IPS DF 4.7 (cell line): ENCODE measurements at regions not wholly inside any gene's neighbourhood (a gene's known extent, or its start where the extent isn't known, plus 50 kb on each side); places are given as distances from the start of the nearest gene placed in this dataset.
"Not testable (repeated sequence)": the region's sequence is repeated elsewhere in the genome, so short reads cannot be mapped to it uniquely, and the experiment has no call there.

ENCODE experiments used
- DNase-seq: peaks from one replicate; pipeline ENCODE4 v3.0.0-alpha.2; 2013; ENCODE audit warnings: low spot score; ENCODE audit errors: extremely low read depth

DNA sequence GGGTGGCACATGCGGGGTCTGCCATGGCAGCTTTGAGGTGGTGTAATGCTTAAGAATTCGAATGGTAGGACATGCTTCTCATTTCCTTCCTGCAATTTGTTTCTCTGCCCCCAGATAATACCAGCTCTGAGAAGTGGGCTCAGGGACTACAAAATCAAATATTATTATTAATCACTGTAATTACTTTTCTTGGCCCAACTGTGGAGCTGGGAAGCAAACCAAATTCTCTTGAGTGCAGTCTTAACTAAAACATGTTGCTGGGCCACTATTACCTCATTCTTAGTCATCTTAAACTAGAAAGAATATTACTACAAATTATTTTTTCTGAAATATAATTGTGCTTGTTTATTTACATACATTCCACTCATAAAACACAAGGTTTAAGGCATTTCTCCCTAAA is 566.7 kb upstream of the NRP1 start:
- no peak for DNase-seq

DNA sequence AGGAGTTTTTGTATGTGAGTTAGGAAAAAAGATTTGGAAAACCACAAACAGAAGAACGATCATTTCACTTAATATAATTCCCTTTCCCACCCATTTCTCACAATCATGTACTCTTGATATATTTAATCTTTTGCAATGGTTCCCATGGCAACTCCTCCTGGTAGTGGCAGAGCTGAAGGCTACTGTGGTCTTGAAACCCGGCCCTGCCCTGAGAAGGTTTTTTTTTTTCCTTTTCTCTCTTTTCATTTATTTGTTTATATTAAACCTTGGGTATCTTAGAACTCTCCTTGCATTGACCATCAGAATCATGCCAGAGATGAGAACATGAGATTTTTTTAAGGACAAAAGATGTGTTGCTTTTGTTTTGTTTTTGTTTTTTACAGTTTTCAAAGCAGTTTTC is 566.1 kb upstream of the NRP1 start:
- no peak for DNase-seq

DNA sequence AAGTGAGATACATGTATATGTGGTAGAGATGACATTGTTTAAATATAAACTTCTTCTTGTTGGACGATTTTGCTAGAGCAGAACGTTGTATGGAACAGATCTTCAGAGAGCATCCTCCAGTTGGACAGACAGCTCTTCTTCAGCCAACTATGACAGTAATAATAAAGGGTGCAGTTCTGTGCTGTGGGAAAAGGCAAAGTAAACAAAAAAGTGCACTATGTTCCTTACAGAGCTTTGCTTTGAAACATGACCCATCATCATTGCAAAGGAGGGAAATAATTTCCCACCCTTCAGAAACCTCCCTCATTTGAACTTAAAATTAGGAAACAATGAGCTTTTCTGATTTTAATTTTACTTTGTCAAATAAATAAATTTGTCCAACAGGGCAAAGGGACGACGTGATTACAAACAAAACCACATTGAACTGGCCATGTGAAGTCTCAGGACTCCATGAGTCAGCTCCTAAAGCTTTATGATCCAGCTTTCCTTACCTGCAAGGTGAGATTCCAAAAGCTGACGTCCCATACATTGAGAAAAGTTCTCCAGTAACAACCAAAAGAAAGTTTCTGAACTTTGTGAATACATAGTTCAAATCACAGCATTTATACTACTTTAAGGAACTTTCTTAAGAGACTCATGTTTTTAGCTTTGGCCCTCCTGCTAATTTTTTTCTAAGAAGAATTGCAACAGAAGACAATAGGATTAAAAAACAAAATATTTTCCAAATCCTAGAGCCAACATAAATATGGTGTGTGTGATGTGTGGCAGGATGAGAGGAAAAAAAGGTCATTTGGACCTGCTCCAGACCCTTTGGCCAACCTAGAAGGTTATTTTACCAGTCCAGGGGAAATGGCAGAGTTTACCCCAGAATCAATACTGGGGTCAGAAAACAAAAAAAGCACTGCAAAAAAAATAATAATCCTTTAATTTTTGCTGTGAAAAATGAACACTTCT is 565.4 kb upstream of the NRP1 start:
- no peak for DNase-seq

DNA sequence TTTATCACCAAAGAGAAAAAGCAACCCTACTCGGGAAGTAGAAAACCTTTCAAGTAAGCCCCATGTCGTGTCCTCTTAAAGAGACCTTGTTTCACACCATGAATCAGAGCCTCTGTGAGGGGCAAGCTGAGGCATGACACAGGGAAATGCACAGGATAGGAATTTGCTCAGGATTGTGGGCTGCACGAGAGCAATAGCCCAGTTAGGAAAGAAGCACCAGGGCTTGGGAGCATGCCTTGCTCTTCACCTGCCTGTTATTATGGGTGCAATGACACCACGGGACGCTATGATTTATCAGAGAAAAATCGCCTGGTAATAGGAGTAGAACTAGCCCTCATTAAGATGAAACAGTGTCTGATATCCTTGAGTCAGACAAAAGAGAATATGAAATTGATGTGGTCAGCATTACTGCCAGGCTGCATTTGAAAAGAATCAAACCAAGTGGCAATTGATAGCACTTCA is 562.9 kb upstream of the NRP1 start:
- no peak for DNase-seq

DNA sequence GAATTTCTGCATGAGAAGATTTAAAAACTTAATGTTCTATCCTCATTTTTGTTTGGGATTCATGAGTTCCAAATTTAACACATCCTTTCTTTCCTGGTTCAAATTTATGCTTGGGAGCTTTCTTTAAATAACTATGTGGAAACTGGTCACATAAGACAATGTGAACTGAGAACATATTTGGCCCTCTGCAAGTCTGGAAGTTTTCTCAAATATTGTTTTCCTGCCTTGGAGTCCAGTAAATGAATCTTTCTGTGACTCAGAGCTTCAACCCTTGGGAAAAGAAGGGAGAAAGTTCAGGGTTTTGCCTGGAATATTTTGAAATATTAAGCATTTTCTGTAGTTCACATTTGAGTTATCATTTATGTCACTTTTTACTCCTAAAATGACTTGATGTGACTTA is 559.0 kb upstream of the NRP1 start:
- no peak for DNase-seq

DNA sequence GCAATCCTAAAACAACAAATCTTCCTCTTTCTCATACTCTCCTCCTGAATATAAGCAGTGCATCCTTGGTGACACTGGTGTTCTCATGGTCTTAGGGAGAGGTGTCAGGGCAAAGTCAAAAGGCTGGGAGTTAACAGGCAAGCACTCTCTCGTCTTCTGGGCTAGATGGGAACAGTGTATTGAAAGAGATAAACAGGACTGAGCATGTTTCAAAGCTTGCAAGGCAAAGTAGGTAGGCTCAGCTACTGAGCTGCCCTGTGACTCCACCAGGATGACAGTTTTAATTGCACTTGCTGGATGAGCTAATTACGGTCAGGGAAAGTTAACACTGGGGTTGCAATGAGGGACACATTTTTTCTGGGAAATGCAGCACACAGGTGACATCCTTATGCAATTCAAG is 554.9 kb upstream of the NRP1 start:
- DNase-seq: no peak

DNA sequence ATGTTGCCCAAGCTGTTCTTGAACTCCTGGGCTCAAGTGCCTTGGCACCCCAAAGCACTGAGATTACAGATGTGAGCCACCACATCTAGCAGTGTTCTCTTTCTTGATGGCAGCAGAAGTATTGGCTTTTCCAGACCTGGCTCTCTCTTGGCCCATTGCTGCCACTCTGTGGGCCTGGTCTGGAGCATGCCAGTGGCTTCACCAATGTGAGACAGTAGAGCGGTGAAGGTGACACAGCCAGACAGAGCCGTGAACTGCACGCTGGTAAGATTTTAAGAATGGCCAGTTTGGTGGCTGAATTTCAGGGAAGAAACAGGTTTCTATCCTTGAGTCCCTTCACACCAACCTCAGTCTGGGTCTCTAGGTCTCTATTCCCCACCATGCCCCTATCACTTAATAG is 552.7 kb upstream of the NRP1 start:
- DNase-seq: no peak

DNA sequence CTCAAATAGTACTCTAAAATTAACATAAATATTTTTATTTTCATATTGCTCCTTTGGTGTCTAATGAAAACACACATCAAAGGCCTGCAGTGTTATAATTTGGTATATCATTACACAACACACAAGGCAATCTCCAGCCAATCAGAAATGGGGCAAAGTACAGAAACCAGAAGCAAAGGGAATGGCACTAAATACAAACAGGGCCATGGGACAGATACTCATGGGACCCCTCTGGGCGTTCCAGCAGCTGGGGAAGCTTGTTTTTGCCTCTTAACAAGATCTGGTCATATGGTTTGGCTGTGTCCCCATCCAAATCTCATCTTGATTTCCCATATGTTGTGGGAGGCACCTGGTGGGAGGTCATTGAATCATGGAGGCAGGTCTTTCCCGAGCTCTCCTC is 551.8 kb upstream of the NRP1 start:
- DNase-seq: no peak

DNA sequence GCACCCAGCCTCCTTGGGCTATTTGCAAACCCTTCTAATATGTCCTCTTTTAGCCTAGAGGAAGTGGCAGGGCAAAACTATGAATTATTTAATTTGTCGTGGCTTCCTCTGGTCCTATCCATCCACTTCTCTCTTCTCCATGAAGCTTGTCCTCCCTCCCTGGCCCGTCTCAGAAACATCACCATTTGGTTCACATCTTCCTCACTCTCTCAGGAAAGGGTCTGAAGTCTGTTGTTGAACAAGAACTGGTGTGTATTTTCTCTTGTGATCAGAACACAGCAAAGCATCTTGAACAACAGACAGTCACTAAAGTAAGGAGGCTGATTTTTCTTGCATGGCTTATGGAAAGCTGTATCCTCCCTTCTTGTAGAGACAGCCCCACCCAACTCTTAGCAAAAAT is 550.1 kb upstream of the NRP1 start:
- DNase-seq: no peak

DNA sequence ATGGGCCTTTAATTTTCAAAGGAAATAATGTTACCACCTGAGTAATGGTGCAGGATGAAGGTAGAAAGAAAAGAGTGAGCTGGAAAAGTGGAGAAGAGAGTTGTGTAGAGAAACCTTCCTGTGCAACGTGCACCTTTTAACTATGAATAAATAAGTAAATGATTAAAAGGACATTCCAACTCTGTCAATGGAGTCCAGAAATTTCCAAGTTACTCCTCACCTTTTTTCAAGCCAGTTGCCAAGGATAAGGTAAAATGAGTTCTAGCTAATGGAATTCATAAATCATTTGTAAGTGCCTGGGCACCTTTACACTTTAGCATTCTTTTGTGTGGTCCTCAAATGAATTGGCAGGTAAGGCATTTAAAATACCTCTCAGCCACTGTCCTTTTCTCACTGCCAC is 549.4 kb upstream of the NRP1 start:
- no peak for DNase-seq

DNA sequence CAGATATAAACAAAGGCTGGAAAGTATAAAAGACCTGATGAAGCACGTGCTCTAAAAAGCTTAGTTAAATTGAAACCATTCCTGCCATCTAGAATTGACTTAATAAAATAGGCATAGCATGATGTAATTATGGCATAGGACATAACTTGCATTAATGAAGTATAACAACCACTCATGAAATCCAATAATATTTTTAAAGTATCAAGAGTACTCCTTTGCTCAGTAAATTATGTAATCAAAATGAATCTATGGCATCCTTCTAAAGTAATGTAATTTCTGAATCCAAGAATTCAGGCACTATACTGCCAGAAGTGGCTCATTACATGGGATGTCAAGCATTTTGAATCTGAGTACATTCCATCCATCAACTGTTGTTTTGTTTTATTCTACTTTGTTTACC is 548.5 kb upstream of the NRP1 start:
- DNase-seq: no peak

DNA sequence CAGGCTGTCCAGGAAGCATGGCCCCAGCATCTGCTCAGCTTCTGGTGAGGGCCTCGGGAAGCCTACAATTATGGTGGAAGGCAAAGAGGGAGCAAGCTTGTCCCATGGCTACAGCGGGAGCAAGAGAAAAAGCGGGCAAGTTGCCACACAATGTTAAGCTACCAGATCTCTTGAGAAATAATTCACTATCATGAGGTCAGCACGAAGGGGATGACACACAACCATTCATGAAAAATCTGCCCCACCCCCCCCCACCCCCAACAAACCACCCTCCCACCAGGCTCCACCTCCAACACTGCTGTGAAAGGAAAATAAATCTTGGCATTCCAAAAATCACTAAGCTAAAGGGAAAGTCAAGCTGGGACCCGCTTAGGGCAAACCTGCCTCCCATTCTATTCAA is 545.8 kb upstream of the NRP1 start:
- DNase-seq: no peak

DNA sequence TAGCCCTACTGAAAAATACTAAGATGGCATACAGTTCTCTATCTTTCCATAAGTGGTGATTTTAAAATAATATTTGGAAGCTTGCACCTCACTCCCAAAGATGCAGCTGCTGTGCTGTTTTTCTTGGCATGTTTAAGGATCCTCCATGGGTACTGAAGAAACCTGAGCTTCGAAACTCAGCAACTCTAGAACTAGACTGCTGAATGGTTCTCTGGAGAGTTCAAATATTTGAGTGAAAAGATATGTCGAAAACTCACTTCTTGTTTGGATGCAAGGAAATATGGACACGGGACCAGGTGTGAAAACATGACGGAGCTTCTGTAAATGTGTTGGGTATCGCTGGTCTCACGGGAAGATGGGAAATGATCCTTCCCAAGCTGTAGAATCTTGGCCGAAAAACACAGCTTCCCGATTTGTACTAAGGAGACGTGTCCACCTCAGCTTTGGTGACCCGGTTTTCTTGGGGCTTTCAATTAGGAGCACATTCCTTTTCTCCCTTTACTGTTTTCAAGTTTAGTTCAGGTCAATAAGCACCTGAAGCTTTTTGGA is 543.8 kb upstream of the NRP1 start:
- DNase-seq: no peak

DNA sequence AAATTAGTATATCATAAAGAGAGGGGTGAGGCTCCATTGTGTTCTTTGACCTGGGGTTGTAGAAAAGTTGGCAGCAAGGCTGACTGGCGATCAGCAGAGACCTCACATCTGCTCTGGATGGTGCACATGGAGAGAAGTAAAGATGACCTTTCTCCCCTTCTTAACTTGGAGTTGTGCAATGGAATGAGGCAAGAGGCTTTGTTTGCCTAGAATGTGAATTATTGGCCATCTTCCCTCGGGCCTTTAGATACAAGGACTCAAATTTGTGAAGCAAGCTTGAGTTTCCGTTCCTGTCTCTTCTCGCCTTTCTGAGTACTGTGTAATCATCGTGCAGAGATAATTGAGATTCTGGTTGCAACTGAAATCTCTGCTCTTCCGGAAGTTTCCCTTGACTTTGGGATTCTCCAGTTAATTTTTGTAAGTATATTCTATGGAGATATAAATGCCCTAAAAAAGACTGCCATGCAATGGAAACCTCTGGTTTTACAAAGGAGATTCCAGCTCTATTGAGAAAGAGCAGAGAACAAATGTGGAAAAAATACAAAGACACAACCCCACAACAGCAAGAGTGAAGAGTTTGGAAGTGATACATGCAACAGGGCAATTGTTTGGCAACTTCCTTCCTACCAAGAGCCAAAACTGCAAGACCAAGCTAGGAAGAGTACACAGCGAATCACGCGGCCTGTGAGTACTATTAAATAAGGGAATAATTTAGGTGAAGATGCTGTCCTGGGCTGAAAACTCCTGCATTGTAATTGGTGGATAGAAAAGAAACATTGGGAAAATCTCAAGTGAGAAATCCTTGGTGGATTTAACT is 542.3 kb upstream of the NRP1 start:
- no peak for DNase-seq

DNA sequence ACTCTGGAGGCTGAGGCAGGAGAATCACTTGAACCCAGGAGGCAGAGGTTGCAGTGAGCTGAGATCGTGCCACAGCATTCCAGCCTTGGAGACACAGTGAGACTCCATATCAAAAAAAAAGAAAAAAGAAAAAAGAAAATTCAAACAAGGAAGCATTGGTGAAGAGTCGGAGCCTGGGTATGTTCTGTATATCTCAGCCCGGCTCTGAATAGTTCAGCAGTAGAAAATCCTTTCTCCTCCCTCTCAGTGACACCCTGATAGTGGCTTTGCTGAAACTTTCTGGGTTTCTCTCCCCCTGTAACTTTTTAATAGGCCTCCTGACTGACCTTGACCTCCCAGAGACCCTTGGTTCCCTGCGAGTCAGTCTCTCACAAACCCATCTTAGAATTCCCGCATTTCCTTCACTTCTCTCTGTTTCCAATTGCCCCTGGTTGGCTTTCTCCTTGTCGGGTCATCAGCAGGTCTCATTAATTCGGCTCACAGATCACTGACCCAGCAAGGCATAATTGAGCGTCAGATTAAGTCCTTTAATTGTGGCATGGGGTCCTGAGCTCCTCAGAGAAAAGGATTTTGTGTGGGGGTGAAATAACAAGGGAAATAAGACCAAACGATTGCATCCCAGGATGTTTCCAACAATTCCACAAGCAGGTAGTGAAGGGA is 541.6 kb upstream of the NRP1 start:
- DNase-seq: no peak

DNA sequence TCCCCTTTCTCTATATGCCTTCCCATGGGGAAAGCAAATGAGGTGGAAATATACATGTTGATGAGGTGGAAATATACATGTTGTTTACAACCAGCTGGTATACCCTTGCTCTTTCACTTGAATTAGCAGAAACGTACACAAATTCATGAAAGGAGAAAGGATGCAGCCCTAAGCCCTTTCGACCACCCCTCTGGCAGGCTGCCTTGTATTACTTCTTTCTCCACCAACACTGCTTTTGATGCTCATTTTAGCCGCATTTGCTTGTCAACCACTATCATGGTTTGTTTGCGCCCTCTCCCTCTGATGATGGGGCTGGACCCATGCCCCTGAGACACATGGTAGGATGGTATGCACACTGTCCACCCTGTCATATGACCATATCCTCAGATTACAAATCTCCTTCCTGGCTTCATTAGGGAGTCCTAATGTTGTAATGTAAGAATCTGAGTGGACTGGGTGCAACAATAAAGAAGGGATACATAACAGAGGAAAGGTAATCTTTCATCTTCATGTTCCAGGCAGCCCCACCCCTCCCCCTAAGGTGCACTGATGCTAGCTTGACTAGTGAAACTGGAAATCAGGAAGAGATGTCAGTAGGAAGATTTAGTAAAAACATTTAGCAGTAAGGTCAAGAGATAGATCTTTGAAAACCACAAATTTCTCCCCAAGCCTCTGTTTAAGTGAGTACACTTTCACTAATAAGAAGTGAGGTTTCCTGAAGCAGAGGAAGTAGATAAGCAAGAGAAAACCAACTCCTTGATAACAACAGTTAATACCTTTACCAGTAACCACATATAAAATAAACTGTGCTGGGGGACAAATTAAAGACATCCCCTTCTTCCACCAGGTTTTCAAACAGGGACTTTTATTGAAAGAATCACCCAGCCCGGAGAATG is 536.8 kb upstream of the NRP1 start:
- no peak for DNase-seq

DNA sequence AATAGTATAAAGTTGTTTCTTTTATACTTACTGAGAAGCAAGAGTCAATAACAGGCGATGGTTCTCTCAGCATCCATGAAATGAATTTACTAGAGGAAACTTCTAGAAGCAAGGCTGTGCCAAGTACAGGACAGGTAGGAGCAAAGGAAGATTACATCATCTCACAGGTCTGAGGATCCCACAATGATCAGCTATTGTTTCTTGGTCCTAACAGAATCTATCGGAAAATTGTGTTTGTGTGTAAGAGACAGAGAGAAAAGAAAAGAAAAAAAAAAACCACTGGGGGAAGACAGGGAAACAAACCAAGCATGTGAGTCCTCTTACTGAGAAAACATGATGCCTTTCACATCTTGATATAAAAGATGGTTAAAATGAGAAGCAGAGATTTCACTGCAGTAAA is 535.0 kb upstream of the NRP1 start:
- no peak for DNase-seq

DNA sequence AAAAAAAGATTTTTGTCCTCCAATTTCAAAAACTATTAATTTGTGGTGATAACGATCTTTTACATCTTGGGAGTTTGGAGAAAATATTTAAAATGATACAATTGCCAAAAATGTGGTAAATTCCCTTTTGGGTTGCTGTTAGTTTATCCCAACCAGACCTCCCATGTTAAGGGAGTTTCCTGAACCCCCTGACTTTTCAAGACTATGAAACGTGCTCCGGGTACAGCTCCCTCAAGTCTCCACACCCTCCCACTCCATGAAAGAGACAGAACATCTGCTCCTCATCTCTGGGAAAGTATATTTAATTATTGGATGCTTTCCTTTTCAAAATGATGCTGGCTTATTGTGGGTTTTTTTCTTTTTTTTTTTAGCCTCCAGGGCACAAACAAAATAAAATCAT is 534.6 kb upstream of the NRP1 start:
- DNase-seq: no peak

DNA sequence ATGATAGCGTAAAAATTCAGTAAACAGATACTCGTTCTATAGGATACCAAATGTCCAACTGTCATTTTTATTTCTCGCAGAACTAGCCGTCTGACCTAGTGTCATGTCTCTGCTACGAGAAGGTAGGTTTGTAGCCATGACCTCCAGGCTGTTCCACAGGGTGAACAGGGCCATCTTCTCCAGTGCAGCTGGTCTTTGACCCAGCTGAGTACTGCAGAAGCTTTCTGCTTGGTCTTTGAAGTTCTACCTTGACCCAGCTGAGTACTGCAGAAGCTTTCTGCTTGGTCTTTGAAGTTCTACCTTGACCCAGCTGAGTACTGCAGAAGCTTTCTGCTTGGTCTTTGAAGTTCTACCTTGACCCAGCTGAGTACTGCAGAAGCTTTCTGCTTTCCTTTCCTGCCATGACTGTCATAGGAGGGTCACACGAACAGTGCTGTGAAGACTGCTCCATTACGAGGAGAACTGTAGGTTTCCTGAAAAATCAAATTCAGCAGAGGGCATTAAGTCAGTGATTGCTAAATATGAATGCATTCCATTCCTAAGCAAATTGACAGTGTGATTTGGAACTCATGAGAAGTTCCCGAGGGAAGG is 532.8 kb upstream of the NRP1 start:
- not testable (repeated sequence) for DNase-seq

DNA sequence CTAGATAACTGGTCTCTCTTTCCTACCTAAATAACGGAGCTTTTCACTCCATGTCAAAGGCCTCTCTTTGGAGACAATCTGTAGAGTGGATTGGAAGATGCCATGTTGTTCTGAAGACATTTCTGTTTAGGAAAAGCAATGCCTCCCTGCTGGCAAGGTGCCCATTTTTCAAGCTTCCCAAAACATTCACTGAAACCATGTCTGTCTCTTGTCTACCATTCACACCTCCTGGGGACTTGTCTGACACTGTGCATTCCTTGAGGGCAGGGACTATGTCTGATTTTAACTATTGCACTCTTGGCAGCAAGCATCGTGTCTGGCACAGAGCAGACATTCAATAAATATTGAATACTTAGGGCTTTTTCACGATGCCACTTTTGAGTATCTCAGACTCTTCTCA is 528.9 kb upstream of the NRP1 start:
- DNase-seq: no peak
